ENCODE measurements at regions not wholly inside any gene's neighbourhood (a gene's known extent, or its start where the extent isn't known, plus 50 kb on each side); places are given as distances from the start of the nearest gene placed in this dataset.

DNA sequence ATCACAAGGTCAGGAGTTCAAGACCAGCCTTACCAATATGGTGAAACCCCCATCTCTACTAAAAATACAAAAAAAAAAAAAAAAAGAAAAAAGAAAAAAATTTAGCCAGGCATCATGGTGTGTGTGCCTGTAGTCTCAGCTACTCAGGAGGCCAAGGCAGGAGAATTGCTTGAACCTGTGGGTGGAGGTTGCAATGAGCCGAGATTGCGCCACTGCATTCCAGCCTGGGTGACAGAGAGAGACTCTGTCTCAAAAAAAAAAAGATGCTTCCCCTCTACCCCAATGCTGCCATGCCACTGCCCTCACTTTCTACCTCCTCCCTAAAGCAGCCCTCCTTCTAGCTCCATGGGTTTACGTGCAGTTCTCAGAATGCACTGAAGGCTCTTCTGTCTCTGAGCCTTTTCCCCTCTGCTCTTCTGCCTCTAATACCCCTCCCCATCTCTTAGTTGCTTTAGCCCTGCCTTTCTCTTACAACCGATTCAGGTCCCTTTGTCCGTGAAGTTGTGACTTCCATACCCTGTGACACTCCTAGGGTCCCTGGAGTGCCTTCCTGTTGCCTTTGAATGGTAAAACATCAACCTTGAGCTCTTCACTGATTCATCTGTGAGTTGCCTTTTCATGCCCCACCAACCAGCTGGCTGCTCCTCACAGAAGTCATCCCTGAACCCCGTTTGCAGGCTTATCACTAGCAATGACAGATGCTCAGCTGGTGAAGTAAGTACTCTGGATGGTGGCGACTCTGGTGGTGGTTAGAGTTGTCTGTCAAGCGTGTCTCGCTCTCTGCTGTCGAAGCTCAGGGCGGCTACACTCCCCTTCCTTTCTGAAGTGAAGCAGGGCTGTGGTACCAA lies 234.9 kb downstream of the RHOU start:
- CTCF ChIA-PET = no interaction called here
- POLR2A ChIA-PET = interaction anchor here (0.6 to 1.0 kb wide), 2 partner anchors 32 to 456 kb away, joined by 3 read pairs; no protein-coding TSS in a partner anchor
- TF ChIP-seq LEF1 (IDR thresholded peaks at IDR 0.05; ENCODE audit: borderline replicate concordance) = no peak
- DNase-seq (ENCODE audit: extremely low spot score) = peak; percentile 4

DNA sequence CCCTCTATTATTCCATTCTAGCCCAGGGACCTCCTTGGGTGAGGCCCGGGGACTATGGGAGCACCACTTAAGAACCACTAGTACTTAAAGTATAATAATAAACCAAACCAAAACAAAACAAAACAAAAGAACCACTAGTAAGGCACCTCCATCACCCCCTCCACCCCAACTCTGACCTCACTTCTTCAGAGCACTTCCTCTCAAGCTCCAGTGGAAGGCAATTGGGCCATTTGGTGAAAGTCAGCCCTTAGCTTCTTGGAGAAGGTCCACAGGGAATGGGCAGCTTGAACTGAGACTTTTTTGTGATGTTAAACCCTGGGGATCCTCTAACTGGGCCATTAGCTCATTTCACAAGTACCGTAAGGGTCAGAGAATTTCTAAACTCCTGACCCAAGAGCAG lies 237.3 kb downstream of the RHOU start:
- ChIA-PET POLR2A (no interaction called here), CTCF (no interaction called here)
- no peak for DNase-seq (ENCODE audit: extremely low spot score)
- TF ChIP-seq ARNT (IDR thresholded peaks at IDR 0.05) (no peak), L3MBTL2 (conservative IDR thresholded peaks at IDR 0.05) (no peak), FOXA1 (IDR thresholded peaks at IDR 0.05) (no peak), ELF4 (IDR thresholded peaks at IDR 0.05) (no peak), ZNF384 (IDR thresholded peaks at IDR 0.05) (no peak), FOXM1 (IDR thresholded peaks at IDR 0.05; ENCODE audit: borderline replicate concordance) (no peak), HDGF (IDR thresholded peaks at IDR 0.05; ENCODE audit: borderline replicate concordance) (no peak), LEF1 (IDR thresholded peaks at IDR 0.05; ENCODE audit: borderline replicate concordance) (no peak), NFRKB (IDR thresholded peaks at IDR 0.05) (no peak), SP1 (IDR thresholded peaks at IDR 0.05) (no peak), BHLHE40 (IDR thresholded peaks at IDR 0.05; ENCODE audit: borderline replicate concordance) (no peak), SUZ12 (IDR thresholded peaks at IDR 0.05) (no peak), FOXK2 (IDR thresholded peaks at IDR 0.05) (no peak), CTBP1 (IDR thresholded peaks at IDR 0.05; ENCODE audit: borderline replicate concordance) (no peak), TARDBP (IDR thresholded peaks at IDR 0.05) (no peak)
- TF ChIP-seq, protein P1, sequence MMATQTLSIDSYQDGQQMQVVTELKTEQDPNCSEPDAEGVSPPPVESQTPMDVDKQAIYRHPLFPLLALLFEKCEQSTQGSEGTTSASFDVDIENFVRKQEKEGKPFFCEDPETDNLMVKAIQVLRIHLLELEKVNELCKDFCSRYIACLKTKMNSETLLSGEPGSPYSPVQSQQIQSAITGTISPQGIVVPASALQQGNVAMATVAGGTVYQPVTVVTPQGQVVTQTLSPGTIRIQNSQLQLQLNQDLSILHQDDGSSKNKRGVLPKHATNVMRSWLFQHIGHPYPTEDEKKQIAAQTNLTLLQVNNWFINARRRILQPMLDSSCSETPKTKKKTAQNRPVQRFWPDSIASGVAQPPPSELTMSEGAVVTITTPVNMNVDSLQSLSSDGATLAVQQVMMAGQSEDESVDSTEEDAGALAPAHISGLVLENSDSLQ (IDR thresholded peaks at IDR 0.05) = no peak

DNA sequence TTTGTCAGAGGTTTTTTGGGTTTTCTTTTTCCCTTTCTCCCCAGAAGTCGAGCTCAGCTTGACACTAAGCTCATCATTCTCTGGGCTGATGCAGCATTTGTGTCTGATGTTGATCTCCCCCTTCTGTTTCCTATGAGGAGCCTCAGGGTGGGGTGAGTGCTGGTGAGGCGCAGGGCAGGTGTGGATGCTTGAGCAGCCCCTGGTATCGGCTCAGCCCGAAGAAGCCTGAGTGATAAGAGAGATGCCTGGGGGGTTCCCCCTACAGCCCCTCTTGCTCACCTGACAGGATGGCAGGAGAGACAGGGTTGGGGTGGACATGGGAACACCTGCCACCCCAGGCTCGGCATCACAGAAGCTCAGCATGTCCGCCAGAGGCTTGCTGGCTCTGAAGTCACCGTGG lies 239.0 kb downstream of the RHOU start:
- DNase-seq (ENCODE audit: extremely low spot score) = no peak
- ChIA-PET CTCF (no interaction called here), POLR2A (interaction anchor here (1.7 kb wide), 1 partner anchor 10 kb away, joined by 4 read pairs; no protein-coding TSS in a partner anchor)
- TF ChIP-seq FOXA1 (IDR thresholded peaks at IDR 0.05) = no peak
- no peak for TF ChIP-seq CTBP1 (IDR thresholded peaks at IDR 0.05; ENCODE audit: borderline replicate concordance)
- TF ChIP-seq ARNT (IDR thresholded peaks at IDR 0.05) = no peak
- TF ChIP-seq NFRKB (IDR thresholded peaks at IDR 0.05) = no peak
- no peak for TF ChIP-seq TARDBP (IDR thresholded peaks at IDR 0.05)
- TF ChIP-seq LEF1 (IDR thresholded peaks at IDR 0.05; ENCODE audit: borderline replicate concordance) = no peak
- no peak for TF ChIP-seq ELF4 (IDR thresholded peaks at IDR 0.05)
- no peak for TF ChIP-seq FOXK2 (IDR thresholded peaks at IDR 0.05)
- no peak for TF ChIP-seq SP1 (IDR thresholded peaks at IDR 0.05)
- no peak for TF ChIP-seq SUZ12 (IDR thresholded peaks at IDR 0.05)
- no peak for TF ChIP-seq FOXM1 (IDR thresholded peaks at IDR 0.05; ENCODE audit: borderline replicate concordance)
- TF ChIP-seq HDGF (IDR thresholded peaks at IDR 0.05; ENCODE audit: borderline replicate concordance) = no peak
- TF ChIP-seq, protein P1 (IDR thresholded peaks at IDR 0.05) = no peak
- TF ChIP-seq L3MBTL2 (conservative IDR thresholded peaks at IDR 0.05) = no peak
- no peak for TF ChIP-seq BHLHE40 (IDR thresholded peaks at IDR 0.05; ENCODE audit: borderline replicate concordance)
- no peak for TF ChIP-seq ZNF384 (IDR thresholded peaks at IDR 0.05)

DNA sequence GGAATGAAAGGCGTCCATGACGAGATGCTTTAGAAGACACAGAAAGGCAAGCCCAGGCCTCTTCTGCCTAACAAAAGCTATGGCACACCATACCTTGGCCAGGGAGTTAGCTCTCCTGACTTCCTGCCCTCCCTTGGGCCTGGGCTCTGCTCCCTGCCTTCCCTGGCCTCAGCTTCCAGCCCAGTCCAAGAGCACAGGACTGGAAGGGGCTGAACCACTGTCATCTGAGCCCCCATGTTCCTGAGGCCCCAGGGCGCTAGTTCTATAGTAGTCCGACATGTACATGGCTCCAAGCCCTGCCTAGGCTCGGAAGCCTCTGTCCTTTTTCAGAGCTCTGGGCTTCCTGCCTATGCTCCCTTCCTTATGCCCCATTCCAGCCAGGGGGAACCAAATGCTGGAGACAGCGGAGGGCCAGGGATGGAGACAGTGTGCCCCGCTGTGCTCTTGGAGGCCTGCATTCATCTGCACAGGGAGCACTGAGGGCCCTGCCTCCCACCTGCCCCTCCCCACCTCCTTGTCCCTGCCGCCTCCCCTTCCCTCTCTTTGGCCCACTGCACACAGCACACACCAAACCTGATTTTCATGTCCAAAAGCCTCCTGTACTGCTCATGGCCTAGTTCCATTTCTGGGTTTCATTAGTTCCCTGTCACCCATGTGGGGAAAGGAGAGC lies 240.1 kb downstream of the RHOU start:
- TF ChIP-seq CTBP1 (IDR thresholded peaks at IDR 0.05; ENCODE audit: borderline replicate concordance) = no peak
- no peak for TF ChIP-seq FOXK2 (IDR thresholded peaks at IDR 0.05)
- no peak for TF ChIP-seq SP1 (IDR thresholded peaks at IDR 0.05)
- TF ChIP-seq HDGF (IDR thresholded peaks at IDR 0.05; ENCODE audit: borderline replicate concordance) = no peak
- no peak for TF ChIP-seq L3MBTL2 (conservative IDR thresholded peaks at IDR 0.05)
- no peak for TF ChIP-seq ARNT (IDR thresholded peaks at IDR 0.05)
- TF ChIP-seq LEF1 (IDR thresholded peaks at IDR 0.05; ENCODE audit: borderline replicate concordance) = no peak
- TF ChIP-seq NFRKB (IDR thresholded peaks at IDR 0.05) = no peak
- no peak for TF ChIP-seq TARDBP (IDR thresholded peaks at IDR 0.05)
- no peak for TF ChIP-seq FOXM1 (IDR thresholded peaks at IDR 0.05; ENCODE audit: borderline replicate concordance)
- no peak for TF ChIP-seq BHLHE40 (IDR thresholded peaks at IDR 0.05; ENCODE audit: borderline replicate concordance)
- no peak for TF ChIP-seq FOXA1 (IDR thresholded peaks at IDR 0.05)
- no peak for TF ChIP-seq ELF4 (IDR thresholded peaks at IDR 0.05)
- TF ChIP-seq, protein P1 (IDR thresholded peaks at IDR 0.05) = no peak
- ChIA-PET POLR2A (no interaction called here), CTCF (no interaction called here)
- DNase-seq (ENCODE audit: extremely low spot score) = no peak

DNA sequence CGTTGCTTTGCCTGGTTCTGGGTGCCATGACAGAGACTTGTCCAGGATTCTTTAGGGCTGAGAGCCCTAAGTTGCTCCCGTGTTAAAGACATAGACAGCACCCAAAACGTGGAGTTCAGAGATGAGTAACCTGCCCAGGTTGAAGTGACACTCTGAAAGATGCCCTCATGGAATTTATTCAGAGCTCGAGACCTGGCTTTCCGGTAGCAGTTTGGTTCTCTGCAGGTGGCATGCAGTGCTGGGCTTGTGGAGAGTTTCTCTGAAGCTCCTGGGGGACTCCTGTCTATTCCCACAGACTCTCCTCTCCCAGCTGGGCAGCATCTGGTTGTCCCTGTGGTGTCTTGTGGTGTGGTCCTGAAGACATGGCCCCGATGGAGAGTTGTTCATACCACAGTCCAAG lies 241.0 kb downstream of the RHOU start:
- CTCF ChIA-PET = no interaction called here
- POLR2A ChIA-PET = no interaction called here
- TF ChIP-seq, protein P1 (IDR thresholded peaks at IDR 0.05) = no peak
- TF ChIP-seq SP1 (IDR thresholded peaks at IDR 0.05) = no peak
- no peak for TF ChIP-seq BHLHE40 (IDR thresholded peaks at IDR 0.05; ENCODE audit: borderline replicate concordance)
- no peak for TF ChIP-seq ELF4 (IDR thresholded peaks at IDR 0.05)
- TF ChIP-seq ARNT (IDR thresholded peaks at IDR 0.05) = no peak
- no peak for TF ChIP-seq FOXA1 (IDR thresholded peaks at IDR 0.05)
- no peak for TF ChIP-seq HDGF (IDR thresholded peaks at IDR 0.05; ENCODE audit: borderline replicate concordance)
- no peak for TF ChIP-seq FOXM1 (IDR thresholded peaks at IDR 0.05; ENCODE audit: borderline replicate concordance)
- TF ChIP-seq FOXK2 (IDR thresholded peaks at IDR 0.05) = no peak
- no peak for TF ChIP-seq SUZ12 (IDR thresholded peaks at IDR 0.05)
- TF ChIP-seq LEF1 (IDR thresholded peaks at IDR 0.05; ENCODE audit: borderline replicate concordance) = no peak
- no peak for TF ChIP-seq CTBP1 (IDR thresholded peaks at IDR 0.05; ENCODE audit: borderline replicate concordance)
- no peak for TF ChIP-seq NFRKB (IDR thresholded peaks at IDR 0.05)
- TF ChIP-seq L3MBTL2 (conservative IDR thresholded peaks at IDR 0.05) = no peak
- no peak for TF ChIP-seq TARDBP (IDR thresholded peaks at IDR 0.05)
- no peak for TF ChIP-seq ZNF384 (IDR thresholded peaks at IDR 0.05)
- no peak for DNase-seq (ENCODE audit: extremely low spot score)
